Testis (tissue), 2 donors: ENCODE measurements at regions not wholly inside any gene's neighbourhood (a gene's known extent, or its start where the extent isn't known, plus 50 kb on each side); places are given as distances from the start of the nearest gene placed in this dataset.

Source experiments
- DNase-seq: peaks from one replicate; pipeline ENCODE4 v3.0.0-alpha.2; 2019
- H3K27ac ChIP-seq, 2 donors: fragments of 200-600 bp; sonication (generic); one replicate each; pipeline ENCODE4 v1.5.1; 2019
- H3K27me3 ChIP-seq: fragments of 200-600 bp; sonication (generic); one replicate; pipeline ENCODE4 v1.5.1; 2019
- H3K36me3 ChIP-seq: fragments of 200-600 bp; sonication (generic); one replicate; pipeline ENCODE4 v1.5.1; 2017; ENCODE audit warnings: low read depth; ENCODE audit errors: missing control alignments
- H3K4me1 ChIP-seq: fragments of 200-600 bp; sonication (generic); one replicate; pipeline ENCODE4 v1.5.1; 2019
- H3K4me3 ChIP-seq, 2 donors: fragments of 200-600 bp; sonication (generic); one replicate each; pipeline ENCODE4 v1.5.1; 2017 to 2019
- H3K9me3 ChIP-seq: fragments of 200-600 bp; sonication (generic); one replicate; pipeline ENCODE4 v1.5.1; 2017
- POLR2A ChIP-seq: fragments of 450-650 bp; IDR thresholded peaks from one replicate; pipeline ENCODE4 v1.6.1; 2017; ENCODE audit warnings: antibody characterized with exemption, mild to moderate bottlenecking, moderate library complexity
- WGBS, 2 donors: methylation state at CpG; one replicate each; pipeline ENCODE4 v1.1.5; 2018; 5-methylcytosine and 5-hydroxymethylcytosine counted together
- intact Hi-C: fragments of 100-400 bp; cut with DNase I; formaldehyde crosslinking; loops from one replicate; pipeline ENCODE4 v1.15.1; 2023; ENCODE audit warnings: low total_unique reads
- TF ChIP-seq, protein P1 (sequence below), 3 experiments: fragments of 450-650 bp in 2 of 3; fragments of 200-600 bp in 1 of 3; sonication (generic) in 1 of 3; IDR thresholded peaks; one replicate each; pipeline ENCODE4 v1.5.1; 2016 to 2019; ENCODE audit warnings: antibody characterized with exemption in 3 of 3, mild to moderate bottlenecking in 2 of 3, moderate library complexity in 1 of 3

DNA sequence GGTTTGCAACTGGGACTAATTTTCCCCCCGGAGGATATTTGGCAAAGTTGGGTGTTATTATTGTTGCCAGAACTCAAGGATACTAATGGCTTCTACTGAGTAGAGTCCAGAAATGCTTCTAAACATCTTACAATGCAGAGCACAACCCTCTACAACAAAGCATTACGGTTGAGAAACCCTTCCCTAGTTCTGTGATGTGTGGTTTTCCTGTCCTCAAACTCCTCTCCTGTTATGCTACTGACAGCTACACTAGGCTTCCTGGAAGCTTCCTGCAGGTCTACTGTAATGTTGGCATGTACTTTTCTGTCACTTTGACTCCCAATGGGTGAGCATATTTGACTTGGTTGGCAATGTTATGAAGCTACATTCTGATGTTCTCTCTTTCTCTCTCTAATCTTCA, 1656.9 kb downstream of the MRPL39 start:
- H3K9me3 ChIP-seq: no peaks in the 10 kb centered on the region
- WGBS, 2 donors: 86 to 87% methylated on average over 2 of the region's 2 CpGs
- H3K27me3 ChIP-seq: no peaks in the 10 kb centered on the region
- intact Hi-C loops: no loop called here
- no peaks in the 10 kb centered on the region for H3K4me1 ChIP-seq
- TF ChIP-seq POLR2A: no peak
- TF ChIP-seq, protein P1, sequence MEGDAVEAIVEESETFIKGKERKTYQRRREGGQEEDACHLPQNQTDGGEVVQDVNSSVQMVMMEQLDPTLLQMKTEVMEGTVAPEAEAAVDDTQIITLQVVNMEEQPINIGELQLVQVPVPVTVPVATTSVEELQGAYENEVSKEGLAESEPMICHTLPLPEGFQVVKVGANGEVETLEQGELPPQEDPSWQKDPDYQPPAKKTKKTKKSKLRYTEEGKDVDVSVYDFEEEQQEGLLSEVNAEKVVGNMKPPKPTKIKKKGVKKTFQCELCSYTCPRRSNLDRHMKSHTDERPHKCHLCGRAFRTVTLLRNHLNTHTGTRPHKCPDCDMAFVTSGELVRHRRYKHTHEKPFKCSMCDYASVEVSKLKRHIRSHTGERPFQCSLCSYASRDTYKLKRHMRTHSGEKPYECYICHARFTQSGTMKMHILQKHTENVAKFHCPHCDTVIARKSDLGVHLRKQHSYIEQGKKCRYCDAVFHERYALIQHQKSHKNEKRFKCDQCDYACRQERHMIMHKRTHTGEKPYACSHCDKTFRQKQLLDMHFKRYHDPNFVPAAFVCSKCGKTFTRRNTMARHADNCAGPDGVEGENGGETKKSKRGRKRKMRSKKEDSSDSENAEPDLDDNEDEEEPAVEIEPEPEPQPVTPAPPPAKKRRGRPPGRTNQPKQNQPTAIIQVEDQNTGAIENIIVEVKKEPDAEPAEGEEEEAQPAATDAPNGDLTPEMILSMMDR (IDR thresholded peaks at IDR 0.05): no peak
- DNase-seq: no peak
- H3K27ac ChIP-seq: no peak overlapping the region
- H3K36me3 ChIP-seq: no peaks in the 10 kb centered on the region
- H3K4me3 ChIP-seq: no peak overlapping the region

DNA sequence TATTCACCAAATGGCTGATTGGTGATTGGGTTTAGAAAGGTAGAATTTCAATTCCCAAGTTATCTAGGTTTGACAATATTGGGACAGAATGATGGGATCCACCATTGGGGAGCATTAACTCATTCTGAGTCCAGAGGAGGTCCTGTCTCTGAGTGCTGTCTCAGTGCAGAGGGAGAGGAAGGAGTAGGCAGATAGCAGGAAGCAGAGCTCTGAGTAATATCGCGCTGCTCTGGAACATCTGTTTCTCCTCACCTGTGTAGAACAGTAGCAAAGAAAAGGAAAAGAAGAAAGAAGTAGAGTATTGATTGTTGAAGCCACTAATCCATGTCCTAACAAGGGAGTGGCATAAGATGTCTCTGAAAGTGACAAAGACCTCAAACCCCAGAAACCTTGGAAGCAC, 1657.8 kb downstream of the MRPL39 start:
- H3K4me3 ChIP-seq: no peak overlapping the region
- H3K4me1 ChIP-seq: no peaks in the 10 kb centered on the region
- no peak for DNase-seq
- 64 to 68% methylated on average over 2 of the region's 2 CpGs for WGBS, 2 donors
- no peaks in the 10 kb centered on the region for H3K9me3 ChIP-seq
- no peak overlapping the region for H3K27ac ChIP-seq
- H3K27me3 ChIP-seq: no peaks in the 10 kb centered on the region
- H3K36me3 ChIP-seq: no peaks in the 10 kb centered on the region
- TF ChIP-seq, protein P1 (IDR thresholded peaks at IDR 0.05): no peak
- TF ChIP-seq POLR2A: no peak
- intact Hi-C loops: no loop called here

GRCh38 chr21:23939369-23940065, 1667.8 kb downstream of the MRPL39 start:
- H3K27ac ChIP-seq: no peak overlapping the region
- no peaks in the 10 kb centered on the region for H3K9me3 ChIP-seq
- intact Hi-C loops: no loop called here
- no peak for DNase-seq
- TF ChIP-seq, protein P1 (IDR thresholded peaks at IDR 0.05): no peak
- no peak for TF ChIP-seq POLR2A
- 65 to 84% methylated on average over 3 of the region's 3 CpGs for WGBS, 2 donors
- no peaks in the 10 kb centered on the region for H3K4me1 ChIP-seq
- H3K27me3 ChIP-seq: no peaks in the 10 kb centered on the region
- no peaks in the 10 kb centered on the region for H3K36me3 ChIP-seq
- H3K4me3 ChIP-seq: no peak overlapping the region

DNA sequence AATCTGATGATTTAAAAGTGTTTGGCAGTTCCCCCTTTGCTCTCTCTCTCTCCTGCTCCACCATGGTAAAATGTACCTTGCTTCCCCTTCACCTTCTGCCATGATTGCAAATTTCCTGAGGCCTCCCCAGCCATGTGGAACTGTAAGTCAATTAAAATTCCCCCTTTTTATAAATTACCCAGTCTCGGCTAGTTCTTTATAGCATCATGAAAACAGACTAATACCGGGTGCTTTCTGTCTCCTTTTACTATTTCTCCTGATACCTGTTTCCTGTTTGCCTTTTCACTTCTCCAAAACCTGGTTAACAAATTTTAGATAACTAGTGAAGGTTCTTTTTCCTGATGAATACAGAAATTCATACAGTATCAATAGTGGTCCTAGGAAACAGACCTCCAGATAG, 1670.3 kb downstream of the MRPL39 start:
- H3K4me3 ChIP-seq: no peak overlapping the region
- no peaks in the 10 kb centered on the region for H3K9me3 ChIP-seq
- no peaks in the 10 kb centered on the region for H3K27me3 ChIP-seq
- no peak for TF ChIP-seq POLR2A
- TF ChIP-seq, protein P1 (IDR thresholded peaks at IDR 0.05): no peak
- no peak overlapping the region for H3K27ac ChIP-seq
- intact Hi-C loops: no loop called here
- DNase-seq: no peak
- 89 to 90% methylated on average over 2 of the region's 2 CpGs for WGBS, 2 donors
- H3K4me1 ChIP-seq: no peaks in the 10 kb centered on the region
- no peaks in the 10 kb centered on the region for H3K36me3 ChIP-seq

- WGBS, 2 donors: 56 to 66% methylated on average over 2 of the region's 2 CpGs
- no peaks in the 10 kb centered on the region for H3K9me3 ChIP-seq
- H3K27me3 ChIP-seq: no peaks in the 10 kb centered on the region
- H3K27ac ChIP-seq: no peak overlapping the region
- no peaks in the 10 kb centered on the region for H3K4me1 ChIP-seq
- no peak overlapping the region for H3K4me3 ChIP-seq
- H3K36me3 ChIP-seq: no peaks in the 10 kb centered on the region
- TF ChIP-seq, protein P1 (IDR thresholded peaks at IDR 0.05): peak in 2 of 3 experiments; percentile 35 to 39
- TF ChIP-seq POLR2A: no peak
- peak; percentile 59 for DNase-seq
- intact Hi-C loops: no loop called here
Observed at GRCh38 chr21:23936224-23936623, 1671.1 kb downstream of the MRPL39 start.
